K562 (cell line): ENCODE measurements at regions not wholly inside any gene's neighbourhood (a gene's known extent, or its start where the extent isn't known, plus 50 kb on each side); places are given as distances from the start of the nearest gene placed in this dataset.
A peak's percentile ranks its signal among the peaks of the same experiment; 100 is the strongest.

Source experiments
- ATAC-seq: fragments of 200-7000 bp; cut with Tn5 transposase; 3 replicates; pipeline ENCODE4 v1.9.1; 2020; ENCODE audit warnings: moderate library complexity
- BruUV-seq: library from RNA; stranded (reverse); fragments of 400-500 nt; replicated peaks from 2 replicates; lab custom pipeline; 2021; lab: Mats Ljungman, UMichigan
- CTCF ChIA-PET: fragments of 300-600 bp; formaldehyde crosslinking; extraction: SDS; loops from one replicate; lab custom pipeline; 2021; ENCODE audit warnings: low intra/inter-chr PET ratio; lab: Yijun Ruan, JAX
- POLR2A ChIA-PET: fragments of 300-600, 350-650 bp; sonication (Branson Sonifier 250); formaldehyde crosslinking; extraction: SDS; loops from one replicate; lab custom pipeline; 2021; ENCODE audit warnings: antibody characterized with exemption, inconsistent platforms; lab: Yijun Ruan, JAX
- DNase-seq, 4 experiments: peaks; one replicate each; pipeline versions ENCODE4 v3.0.0 to v3.0.0-alpha.2; 2011 to 2018; ENCODE audit warnings: low spot score in 3 of 4, mixed read lengths in 3 of 4; ENCODE audit errors: extremely low read depth in 1 of 4
- FAIRE-seq: peaks from 2 replicates; lab custom pipeline; 2011; peaks lifted over from hg19 to GRCh38; lab: Jason Lieb, UNC
- H2AFZ ChIP-seq: 2 replicates; pipeline ENCODE4 v1.6.0; 2011; ENCODE audit warnings: low read depth, low read length, control low read depth, inconsistent platforms
- H3K27ac ChIP-seq: fragments of 200-600 bp; 3 replicates; pipeline ENCODE4 v1.8.0; 2011; ENCODE audit warnings: low read depth, mild to moderate bottlenecking, control low read depth, inconsistent platforms, low read length, moderate library complexity, mixed read lengths; ENCODE audit errors: extremely low read depth
- H3K27me3 ChIP-seq, 2 experiments: fragments of 300-600 bp in 1 of 2; 2 replicates in 1 of 2; 3 replicates in 1 of 2; pipeline versions ENCODE4 v1.6.0 to v1.8.0; 2011; ENCODE audit warnings: inconsistent platforms in 2 of 2, low read length in 2 of 2, mild to moderate bottlenecking in 1 of 2, mixed read lengths in 1 of 2, moderate library complexity in 1 of 2; ENCODE audit not compliant: control insufficient read depth in 2 of 2, insufficient read depth in 2 of 2
- H3K36me3 ChIP-seq: fragments of 300-600 bp; 3 replicates; pipeline ENCODE4 v1.8.0; 2011; ENCODE audit warnings: mild to moderate bottlenecking, low read length, inconsistent platforms; ENCODE audit not compliant: control insufficient read depth, insufficient read depth
- H3K4me1 ChIP-seq, 2 experiments: fragments of 200-600 bp in 1 of 2; replicated peaks in 1 of 2; 2 replicates in 1 of 2; 3 replicates in 1 of 2; pipeline versions ENCODE4 v1.5.1 to v1.8.0; 2011; ENCODE audit warnings: inconsistent platforms in 2 of 2, low read length in 2 of 2, mild to moderate bottlenecking in 1 of 2, mixed read lengths in 1 of 2, moderate library complexity in 1 of 2; ENCODE audit not compliant: control insufficient read depth in 2 of 2, insufficient read depth in 2 of 2
- H3K4me2 ChIP-seq: 2 replicates; pipeline ENCODE4 v1.6.1; 2011; ENCODE audit warnings: low read length, control low read depth, inconsistent platforms, mixed read lengths; ENCODE audit not compliant: insufficient read depth
- H3K4me3 ChIP-seq: fragments of 200-600 bp; sonication (generic), shearing (Covaris generic); 2 replicates; pipeline ENCODE4 v1.5.1; 2016; ENCODE audit warnings: control low read depth, inconsistent platforms
- H3K79me2 ChIP-seq: fragments of 200-600 bp; 3 replicates; pipeline ENCODE4 v1.8.0; 2011; ENCODE audit warnings: low read length, inconsistent platforms; ENCODE audit not compliant: control insufficient read depth, insufficient read depth
- H3K9ac ChIP-seq, 2 experiments: 2 replicates each; pipeline versions ENCODE4 v1.6.0 to v1.6.1; 2011; ENCODE audit warnings: low read depth in 2 of 2, low read length in 2 of 2, control low read depth in 1 of 2, inconsistent platforms in 1 of 2, mild to moderate bottlenecking in 1 of 2, mixed read lengths in 1 of 2; ENCODE audit not compliant: insufficient read depth in 1 of 2
- H3K9me1 ChIP-seq: one replicate; pipeline ENCODE4 v1.6.0; 2011; ENCODE audit warnings: inconsistent platforms, mild to moderate bottlenecking, low read length, moderate library complexity; ENCODE audit not compliant: control insufficient read depth, insufficient read depth
- H3K9me3 ChIP-seq: replicated peaks from 2 replicates; pipeline ENCODE4 v1.5.1; 2011; ENCODE audit warnings: low read depth, low read length, inconsistent platforms; ENCODE audit not compliant: control insufficient read depth, insufficient read depth
- H4K20me1 ChIP-seq: replicated peaks from 2 replicates; pipeline ENCODE4 v1.6.1; 2011; ENCODE audit warnings: low read length, inconsistent platforms, mixed read lengths; ENCODE audit not compliant: control insufficient read depth, insufficient read depth
- ARID1B ChIP-seq: fragments of 450-650 bp; IDR thresholded peaks from 2 replicates; pipeline ENCODE4 v1.6.1; 2016; ENCODE audit warnings: antibody characterized with exemption, mild to moderate bottlenecking, inconsistent platforms
- CBFA2T3 ChIP-seq: fragments of 450-650 bp; IDR thresholded peaks from 2 replicates; pipeline ENCODE4 v1.6.1; 2017
- DDX20 ChIP-seq: fragments of 450-650 bp; IDR thresholded peaks from 2 replicates; pipeline ENCODE4 v1.6.1; 2016; ENCODE audit warnings: missing genetic modification characterization, low read depth, mild to moderate bottlenecking, missing compliant biosample characterization, moderate library complexity
- E2F3 ChIP-seq: fragments of 250-450 bp; sonication (Bioruptor Pico); IDR thresholded peaks from 2 replicates; pipeline ENCODE4 v1.4.0; 2020; ENCODE audit warnings: mild to moderate bottlenecking
- ELF4 ChIP-seq: fragments of 450-650 bp; formaldehyde crosslinking; IDR thresholded peaks from 2 replicates; pipeline ENCODE4 v1.4.0; 2022; ENCODE audit warnings: missing genetic modification characterization
- GATAD2A ChIP-seq: fragments of 450-650 bp; IDR thresholded peaks from 2 replicates; pipeline ENCODE4 v1.6.1; 2017
- KLF13 ChIP-seq: fragments of 450-650 bp; IDR thresholded peaks from 2 replicates; pipeline ENCODE4 v1.6.1; 2016; ENCODE audit warnings: missing genetic modification characterization, low read depth, mild to moderate bottlenecking, missing compliant biosample characterization, moderate library complexity, borderline replicate concordance
- NCOA2 ChIP-seq, 2 experiments: fragments of 450-650 bp; IDR thresholded peaks; 2 replicates each; pipeline ENCODE4 v1.6.1; 2018; ENCODE audit warnings: mild to moderate bottlenecking in 2 of 2, moderate library complexity in 1 of 2; ENCODE audit not compliant: partially characterized antibody in 2 of 2
- NEUROD1 ChIP-seq: fragments of 150-350 bp; IDR thresholded peaks from 2 replicates; pipeline ENCODE4 v1.6.1; 2014; ENCODE audit warnings: borderline replicate concordance, low read length, low read depth; ENCODE audit not compliant: partially characterized antibody
- NR4A1 ChIP-seq, 2 experiments: fragments of 250-450 bp in 1 of 2; fragments of 450-650 bp in 1 of 2; sonication (Bioruptor Pico) in 1 of 2; IDR thresholded peaks; 2 replicates each; pipeline versions ENCODE4 v1.4.0 to v1.6.1; 2016 to 2020; ENCODE audit warnings: mild to moderate bottlenecking in 2 of 2, missing compliant biosample characterization in 1 of 2, missing genetic modification characterization in 1 of 2, moderate library complexity in 1 of 2
- RBFOX2 ChIP-seq: fragments of 200-400 bp; formaldehyde crosslinking; IDR thresholded peaks from 2 replicates; pipeline ENCODE4 v1.6.1; 2017; ENCODE audit warnings: low read depth, mild to moderate bottlenecking, low read length, moderate library complexity
- RUNX1 ChIP-seq: sonication (generic); IDR thresholded peaks from 2 replicates; pipeline ENCODE4 v1.6.1; 2016; ENCODE audit warnings: antibody characterized with exemption, low read depth
- SMAD4 ChIP-seq: fragments of 250-450 bp; sonication (Bioruptor Pico); conservative IDR thresholded peaks from 2 replicates; pipeline ENCODE4 v1.8.0; 2021; ENCODE audit warnings: inconsistent platforms, mild to moderate bottlenecking, moderate library complexity
- SMARCE1 ChIP-seq: fragments of 450-650 bp; IDR thresholded peaks from 2 replicates; pipeline ENCODE4 v1.7.1; 2016; ENCODE audit warnings: mild to moderate bottlenecking
- STAG1 ChIP-seq: sonication (generic); formaldehyde crosslinking; IDR thresholded peaks from 2 replicates; pipeline ENCODE4 v1.5.0; 2020; ENCODE audit warnings: missing genetic modification reagents, borderline replicate concordance
- ZNF583 ChIP-seq: fragments of 250-450 bp; sonication (Bioruptor Pico); IDR thresholded peaks from 2 replicates; pipeline ENCODE4 v1.4.0; 2020
- ZNF655 ChIP-seq: fragments of 250-450 bp; sonication (Bioruptor Pico); IDR thresholded peaks from 2 replicates; pipeline ENCODE4 v1.5.0; 2021
- ZNF76 ChIP-seq: fragments of 250-450 bp; sonication (Bioruptor Pico); IDR thresholded peaks from 2 replicates; pipeline ENCODE4 v1.4.0; 2020; ENCODE audit warnings: mild to moderate bottlenecking, moderate library complexity, borderline replicate concordance
- WGBS: fragments of 100-300 bp; shearing (Covaris generic); methylation state at CpG from one replicate; pipeline ENCODE4 v1.1.6; 2016; ENCODE audit warnings: low coverage, mixed read lengths; ENCODE audit not compliant: insufficient coverage; ENCODE audit errors: missing lambda C conversion rate; 5-methylcytosine and 5-hydroxymethylcytosine counted together
- in situ Hi-C: fragments of 300-500 bp; cut with MboI; formaldehyde crosslinking; loops from 4 replicates; pipeline ENCODE4 v1.15.0; 2018; ENCODE audit warnings: inconsistent platforms, mixed read lengths
- intact Hi-C: fragments of 100-400 bp; cut with micrococcal nuclease; formaldehyde crosslinking; loops from 2 replicates; pipeline ENCODE4 v1.14.2; 2022
- TF ChIP-seq, protein P1 (sequence below): sonication (generic); formaldehyde crosslinking; IDR thresholded peaks from 2 replicates; pipeline ENCODE4 v1.8.1; 2022; ENCODE audit warnings: missing genetic modification reagents

- intact Hi-C loops = loop anchor here (10.0 kb wide), 1 partner anchor 1155 kb away; the partner anchor contains the start of gene EPM2A
- no peak for TF ChIP-seq DDX20 (tag)
- peak; percentile 31; the same call in 1 of the 2 replicates for TF ChIP-seq GATAD2A
- peak; percentile 28; the same call in 1 of the 2 replicates for TF ChIP-seq ARID1B
- peak; percentile 25; the same call in 1 of the 2 replicates for TF ChIP-seq CBFA2T3
- TF ChIP-seq STAG1 (CRISPR knock-in tag) = no peak
- TF ChIP-seq NEUROD1 = no peak
- TF ChIP-seq, protein P1, sequence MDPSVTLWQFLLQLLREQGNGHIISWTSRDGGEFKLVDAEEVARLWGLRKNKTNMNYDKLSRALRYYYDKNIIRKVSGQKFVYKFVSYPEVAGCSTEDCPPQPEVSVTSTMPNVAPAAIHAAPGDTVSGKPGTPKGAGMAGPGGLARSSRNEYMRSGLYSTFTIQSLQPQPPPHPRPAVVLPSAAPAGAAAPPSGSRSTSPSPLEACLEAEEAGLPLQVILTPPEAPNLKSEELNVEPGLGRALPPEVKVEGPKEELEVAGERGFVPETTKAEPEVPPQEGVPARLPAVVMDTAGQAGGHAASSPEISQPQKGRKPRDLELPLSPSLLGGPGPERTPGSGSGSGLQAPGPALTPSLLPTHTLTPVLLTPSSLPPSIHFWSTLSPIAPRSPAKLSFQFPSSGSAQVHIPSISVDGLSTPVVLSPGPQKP (CRISPR knock-in tag) = no peak
- no peak for TF ChIP-seq RUNX1
- no peak for TF ChIP-seq KLF13 (tag)
- no peak for TF ChIP-seq NR4A1 (CRISPR knock-in tag; IDR thresholded peaks at IDR 0.05)
- no peak for TF ChIP-seq NR4A1 (tag; IDR thresholded peaks at IDR 0.05)
- 0 out of 2 replicates have a peak, but pooled peaks have one; percentile 42 for TF ChIP-seq SMAD4 (CRISPR knock-in tag)
- no peak for TF ChIP-seq ZNF655
- no peak for TF ChIP-seq E2F3
- TF ChIP-seq SMARCE1 = 0 out of 2 replicates have a peak, but pooled peaks have one; percentile 21
- no peak for TF ChIP-seq NCOA2 (IDR thresholded peaks at IDR 0.05; ENCODE audit: partially characterized antibody in 2 of 2)
- TF ChIP-seq ZNF583 (CRISPR knock-in tag) = 0 out of 2 replicates have a peak, but pooled peaks have one; percentile 32
- no peak for TF ChIP-seq ZNF76 (CRISPR knock-in tag)
- no peak for TF ChIP-seq ELF4 (CRISPR knock-in tag)
- no peak for TF ChIP-seq RBFOX2
Observed at GRCh38 chr6:146889303-146889702, 290.5 kb downstream of the ADGB start.

More at GRCh38 chr6:146889303-146889702, 290.5 kb downstream of the ADGB start:
- H3K4me3 ChIP-seq = no peak overlapping the region
- H4K20me1 ChIP-seq = no peaks in the 10 kb centered on the region
- peak overlapping the region; percentile 67 for H3K4me2 ChIP-seq
- DNase-seq (no peak), FAIRE-seq (no peak), ATAC-seq (no peak)
- no peaks in the 10 kb centered on the region for H3K36me3 ChIP-seq
- CTCF ChIA-PET = no interaction called here
- peak overlapping the region; percentile 2 to 53; a peak in 3 of 4 replicates for H3K9ac ChIP-seq
- no peaks in the 10 kb centered on the region for H3K9me3 ChIP-seq
- POLR2A ChIA-PET = interaction anchor here (0.7 to 4.3 kb wide), 4 partner anchors 11 to 327 kb away, joined by 3 to 17 read pairs (median 4); no protein-coding TSS in a partner anchor
- no peaks in the 10 kb centered on the region for H3K27me3 ChIP-seq
- peaks cover 29 to 81% of the 10 kb centered on the region in 2 experiments for H3K4me1 ChIP-seq
- H3K9me1 ChIP-seq = no peaks in the 10 kb centered on the region
- in situ Hi-C loops = loop anchor here (25.0 kb wide), 1 partner anchor 323 kb away; the partner anchor contains the start of gene STXBP5
- WGBS = 12% methylated on average over 4 of the region's 4 CpGs
- H2AFZ ChIP-seq = peak overlapping the region; percentile 79
- no TSS peak for BruUV-seq
- peak overlapping the region; percentile 65 for H3K27ac ChIP-seq
- H3K79me2 ChIP-seq = peaks cover 50% of the 10 kb centered on the region
